HEK293T (cell line): ENCODE measurements at regions not wholly inside any gene's neighbourhood (a gene's known extent, or its start where the extent isn't known, plus 50 kb on each side); places are given as distances from the start of the nearest gene placed in this dataset.

Experiments
- CTCF ChIA-PET: fragments of 350-600 bp; formaldehyde crosslinking; extraction: SDS; loops from one replicate; lab custom pipeline; 2021; ENCODE audit warnings: antibody characterized with exemption, inconsistent platforms; lab: Yijun Ruan, JAX
- POLR2A ChIA-PET: fragments of 350-600 bp; formaldehyde crosslinking; extraction: SDS; loops from one replicate; lab custom pipeline; 2020; ENCODE audit warnings: antibody characterized with exemption, inconsistent platforms; lab: Yijun Ruan, JAX
- DNase-seq: peaks from one replicate; pipeline ENCODE4 v3.0.0; 2012; ENCODE audit warnings: mixed read lengths; ENCODE audit errors: extremely low spot score
- ARNT ChIP-seq: fragments of 450-650 bp; IDR thresholded peaks from 2 replicates; pipeline ENCODE4 v1.6.1; 2017; ENCODE audit warnings: mild to moderate bottlenecking
- BHLHE40 ChIP-seq: fragments of 450-650 bp; IDR thresholded peaks from 2 replicates; pipeline ENCODE4 v1.6.1; 2016; ENCODE audit warnings: mild to moderate bottlenecking, moderate library complexity, borderline replicate concordance
- CTBP1 ChIP-seq: fragments of 450-650 bp; IDR thresholded peaks from 2 replicates; pipeline ENCODE4 v1.6.1; 2016; ENCODE audit warnings: borderline replicate concordance
- ELF4 ChIP-seq: fragments of 450-650 bp; IDR thresholded peaks from 2 replicates; pipeline ENCODE4 v1.6.1; 2017; ENCODE audit warnings: antibody characterized with exemption
- FOXA1 ChIP-seq: fragments of 450-650 bp; IDR thresholded peaks from 2 replicates; pipeline ENCODE4 v1.6.1; 2016; ENCODE audit warnings: mild to moderate bottlenecking
- FOXK2 ChIP-seq: fragments of 450-650 bp; IDR thresholded peaks from 2 replicates; pipeline ENCODE4 v1.6.1; 2016; ENCODE audit warnings: mild to moderate bottlenecking
- FOXM1 ChIP-seq: fragments of 450-650 bp; IDR thresholded peaks from 2 replicates; pipeline ENCODE4 v1.6.1; 2017; ENCODE audit warnings: mild to moderate bottlenecking, borderline replicate concordance
- HDGF ChIP-seq: fragments of 450-650 bp; IDR thresholded peaks from 2 replicates; pipeline ENCODE4 v1.6.1; 2017; ENCODE audit warnings: antibody characterized with exemption, borderline replicate concordance
- L3MBTL2 ChIP-seq: fragments of 450-650 bp; conservative IDR thresholded peaks from 2 replicates; pipeline ENCODE4 v1.6.1; 2016; ENCODE audit warnings: mild to moderate bottlenecking
- LEF1 ChIP-seq: fragments of 450-650 bp; IDR thresholded peaks from 2 replicates; pipeline ENCODE4 v1.6.1; 2017; ENCODE audit warnings: mild to moderate bottlenecking, borderline replicate concordance
- NFRKB ChIP-seq: fragments of 450-650 bp; IDR thresholded peaks from 2 replicates; pipeline ENCODE4 v1.6.1; 2016; ENCODE audit warnings: mild to moderate bottlenecking, moderate library complexity
- PKNOX1 ChIP-seq: fragments of 450-650 bp; IDR thresholded peaks from 2 replicates; pipeline ENCODE4 v1.6.1; 2016
- SP1 ChIP-seq: fragments of 450-650 bp; IDR thresholded peaks from 2 replicates; pipeline ENCODE4 v1.6.1; 2017
- SUZ12 ChIP-seq: fragments of 450-650 bp; IDR thresholded peaks from 2 replicates; pipeline ENCODE4 v1.6.1; 2016; ENCODE audit warnings: mild to moderate bottlenecking
- TARDBP ChIP-seq: fragments of 450-650 bp; IDR thresholded peaks from 2 replicates; pipeline ENCODE4 v1.6.1; 2016
- ZNF384 ChIP-seq: fragments of 450-650 bp; IDR thresholded peaks from 2 replicates; pipeline ENCODE4 v1.6.1; 2016

- no peak for DNase-seq
- POLR2A ChIA-PET, result no interaction called here
- CTCF ChIA-PET, result no interaction called here
- TF ChIP-seq CTBP1 (no peak), ELF4 (no peak), ARNT (no peak), BHLHE40 (no peak), SUZ12 (no peak), PKNOX1 (no peak), LEF1 (no peak), FOXK2 (no peak), NFRKB (no peak), HDGF (no peak), SP1 (no peak)
Measured at GRCh38 chr10:18759575-18759974, 100.3 kb downstream of the ARL5B start.

- no peak for DNase-seq
- TF ChIP-seq HDGF (no peak), ELF4 (no peak), BHLHE40 (no peak), FOXA1 (no peak), FOXK2 (no peak), ARNT (no peak), FOXM1 (no peak), SUZ12 (no peak), SP1 (no peak), LEF1 (no peak), L3MBTL2 (no peak), NFRKB (no peak), PKNOX1 (no peak), ZNF384 (no peak), CTBP1 (no peak), TARDBP (no peak)
- POLR2A ChIA-PET, result no interaction called here
- CTCF ChIA-PET, result no interaction called here
Measured at GRCh38 chr10:18760836-18761235, 101.6 kb downstream of the ARL5B start.

- CTCF ChIA-PET, result no interaction called here
- POLR2A ChIA-PET, result no interaction called here
Measured at GRCh38 chr10:18767981-18768380, 108.8 kb downstream of the ARL5B start.

GRCh38 chr10:18773180-18773579 is 113.9 kb downstream of the ARL5B start:
- DNase-seq, result no peak
- ChIA-PET POLR2A (no interaction called here), CTCF (no interaction called here)
- TF ChIP-seq SP1, result no peak
- TF ChIP-seq SUZ12, result no peak
- no peak for TF ChIP-seq HDGF

More at GRCh38 chr10:18767981-18768380, 108.8 kb downstream of the ARL5B start:
- no peak for DNase-seq
- TF ChIP-seq FOXK2, result no peak

- ChIA-PET POLR2A (no interaction called here), CTCF (no interaction called here)
- TF ChIP-seq HDGF (no peak), SUZ12 (no peak), L3MBTL2 (no peak), ZNF384 (no peak)
- DNase-seq, result no peak
Measured at GRCh38 chr10:18777258-18777657, 118.0 kb downstream of the ARL5B start.

- no peak for DNase-seq
- ChIA-PET CTCF (no interaction called here), POLR2A (no interaction called here)
- TF ChIP-seq FOXM1, result no peak
- TF ChIP-seq L3MBTL2, result no peak
- TF ChIP-seq FOXK2, result no peak
- TF ChIP-seq HDGF, result no peak
- TF ChIP-seq SUZ12, result no peak
- no peak for TF ChIP-seq CTBP1
- no peak for TF ChIP-seq NFRKB
- no peak for TF ChIP-seq ZNF384
- TF ChIP-seq ARNT, result no peak
- TF ChIP-seq PKNOX1, result no peak
- no peak for TF ChIP-seq BHLHE40
- TF ChIP-seq FOXA1, result no peak
- TF ChIP-seq TARDBP, result no peak
- no peak for TF ChIP-seq ELF4
- no peak for TF ChIP-seq SP1
- no peak for TF ChIP-seq LEF1
Measured at GRCh38 chr10:18786478-18786877, 127.2 kb downstream of the ARL5B start.

- peak; percentile 14 for DNase-seq
- CTCF ChIA-PET, result no interaction called here
- POLR2A ChIA-PET, result no interaction called here
- TF ChIP-seq SP1, result no peak
- TF ChIP-seq FOXM1, result no peak
- no peak for TF ChIP-seq FOXA1
- TF ChIP-seq TARDBP, result no peak
- no peak for TF ChIP-seq ARNT
- no peak for TF ChIP-seq ELF4
- no peak for TF ChIP-seq ZNF384
Measured at GRCh38 chr10:18793951-18794350, 134.7 kb downstream of the ARL5B start.
